ENCODE measurements at regions not wholly inside any gene's neighbourhood (a gene's known extent, or its start where the extent isn't known, plus 50 kb on each side); places are given as distances from the start of the nearest gene placed in this dataset.

DNA sequence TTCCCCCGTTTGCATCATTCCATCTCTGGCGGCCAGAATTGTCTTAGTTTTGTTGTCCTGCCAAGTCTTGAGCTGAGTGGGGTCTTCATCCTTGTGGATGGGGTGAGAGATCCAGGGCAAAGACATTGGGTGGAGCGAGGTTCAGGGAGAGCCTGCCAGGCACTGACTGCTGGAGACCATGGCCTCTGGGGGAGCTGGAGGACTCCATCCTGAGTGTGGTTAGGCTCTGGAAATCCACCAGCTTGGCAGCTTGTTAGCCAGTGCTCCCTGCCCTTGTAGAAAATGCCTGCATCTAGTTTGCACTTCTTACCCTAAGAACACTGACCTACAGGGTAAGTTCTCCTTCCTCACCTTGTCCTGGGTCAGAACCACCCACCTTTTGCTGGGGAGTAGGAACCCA lies 97.2 kb upstream of the ZNF536 start:
- TF ChIP-seq POLR2A (IDR thresholded peaks at IDR 0.05) (no peak), POLR2AphosphoS5 (IDR thresholded peaks at IDR 0.05) (no peak)
- TF ChIP-seq, protein P1, sequence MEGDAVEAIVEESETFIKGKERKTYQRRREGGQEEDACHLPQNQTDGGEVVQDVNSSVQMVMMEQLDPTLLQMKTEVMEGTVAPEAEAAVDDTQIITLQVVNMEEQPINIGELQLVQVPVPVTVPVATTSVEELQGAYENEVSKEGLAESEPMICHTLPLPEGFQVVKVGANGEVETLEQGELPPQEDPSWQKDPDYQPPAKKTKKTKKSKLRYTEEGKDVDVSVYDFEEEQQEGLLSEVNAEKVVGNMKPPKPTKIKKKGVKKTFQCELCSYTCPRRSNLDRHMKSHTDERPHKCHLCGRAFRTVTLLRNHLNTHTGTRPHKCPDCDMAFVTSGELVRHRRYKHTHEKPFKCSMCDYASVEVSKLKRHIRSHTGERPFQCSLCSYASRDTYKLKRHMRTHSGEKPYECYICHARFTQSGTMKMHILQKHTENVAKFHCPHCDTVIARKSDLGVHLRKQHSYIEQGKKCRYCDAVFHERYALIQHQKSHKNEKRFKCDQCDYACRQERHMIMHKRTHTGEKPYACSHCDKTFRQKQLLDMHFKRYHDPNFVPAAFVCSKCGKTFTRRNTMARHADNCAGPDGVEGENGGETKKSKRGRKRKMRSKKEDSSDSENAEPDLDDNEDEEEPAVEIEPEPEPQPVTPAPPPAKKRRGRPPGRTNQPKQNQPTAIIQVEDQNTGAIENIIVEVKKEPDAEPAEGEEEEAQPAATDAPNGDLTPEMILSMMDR (IDR thresholded peaks at IDR 0.05), result no peak
